Esophagus muscularis mucosa (tissue), 4 donors: ENCODE measurements at regions not wholly inside any gene's neighbourhood (a gene's known extent, or its start where the extent isn't known, plus 50 kb on each side); places are given as distances from the start of the nearest gene placed in this dataset.

Experiments
- DNase-seq: peaks from one replicate; pipeline ENCODE4 v3.0.0-alpha.2; 2017; ENCODE audit errors: extremely low spot score
- H3K27ac ChIP-seq, 4 donors: fragments of 200-600 bp; sonication (generic); replicated peaks in 1 of 4; 1 replicate in 3 of 4; 2 replicates in 1 of 4; pipeline ENCODE4 v1.5.1; 2016 to 2019; ENCODE audit warnings: mild to moderate bottlenecking in 1 of 4
- H3K27me3 ChIP-seq, 4 donors: fragments of 200-600 bp; sonication (generic); one replicate each; pipeline versions ENCODE4 v1.5.1 to v1.6.0; 2016 to 2019
- H3K36me3 ChIP-seq, 4 donors: fragments of 200-600 bp; sonication (generic); one replicate each; pipeline ENCODE4 v1.5.1; 2016 to 2019
- H3K4me1 ChIP-seq, 4 donors: fragments of 200-600 bp; sonication (generic); one replicate each; pipeline ENCODE4 v1.5.1; 2016 to 2019
- H3K4me3 ChIP-seq, 4 donors: fragments of 200-600 bp; sonication (generic); 1 replicate in 2 of 4; 2 replicates in 2 of 4; pipeline ENCODE4 v1.5.1; 2016 to 2019; ENCODE audit warnings: mild to moderate bottlenecking in 4 of 4, moderate library complexity in 1 of 4
- H3K9me3 ChIP-seq, 4 donors: fragments of 200-600 bp; sonication (generic); 1 replicate in 3 of 4; 2 replicates in 1 of 4; pipeline ENCODE4 v1.5.1; 2016 to 2019
- CTCF ChIP-seq, 3 experiments: fragments of 200-600 bp in 2 of 3; fragments of 450-650 bp in 1 of 3; sonication (generic) in 2 of 3; IDR thresholded peaks; one replicate each; pipeline ENCODE4 v1.5.1; 2017 to 2019; ENCODE audit warnings: antibody characterized with exemption in 3 of 3, mild to moderate bottlenecking in 2 of 3, moderate library complexity in 1 of 3
- EP300 ChIP-seq: sonication (generic); formaldehyde crosslinking; IDR thresholded peaks from one replicate; pipeline ENCODE4 v1.6.1; 2017; ENCODE audit warnings: antibody characterized with exemption
- POLR2A ChIP-seq: fragments of 450-650 bp; IDR thresholded peaks from one replicate; pipeline ENCODE4 v1.6.1; 2017; ENCODE audit warnings: antibody characterized with exemption, moderate library complexity, mild to moderate bottlenecking, low read depth
- POLR2AphosphoS5 ChIP-seq, 2 donors: sonication (generic); formaldehyde crosslinking; IDR thresholded peaks; one replicate each; pipeline ENCODE4 v1.6.1; 2017; ENCODE audit warnings: antibody characterized with exemption in 2 of 2
- WGBS: methylation state at CpG from one replicate; pipeline ENCODE4 v1.1.5; 2018; 5-methylcytosine and 5-hydroxymethylcytosine counted together
- intact Hi-C: fragments of 100-400 bp; cut with DNase I; formaldehyde crosslinking; loops from one replicate; pipeline ENCODE4 v1.15.1; 2023

GRCh38 chr5:101894985-101895384, 401.1 kb downstream of the SLCO4C1 start:
- H3K36me3 ChIP-seq = no peaks in the 10 kb centered on the region
- 94% methylated on average over 1 of the region's 1 CpG for WGBS
- no peaks in the 10 kb centered on the region for H3K27me3 ChIP-seq
- H3K4me3 ChIP-seq = no peak overlapping the region
- no peak overlapping the region for H3K27ac ChIP-seq
- H3K4me1 ChIP-seq = peaks cover 0 to 17% (median 9%) of the 10 kb centered on the region in 4 donors
- H3K9me3 ChIP-seq = no peaks in the 10 kb centered on the region
- intact Hi-C loops = no loop called here
- no peak for DNase-seq
- TF ChIP-seq POLR2A = no peak

GRCh38 chr5:101878190-101878589, 417.9 kb downstream of the SLCO4C1 start:
- Histone ChIP-seq H3K4me3 (no peak overlapping the region), H3K4me1 (peaks cover 0 to 7% (median 0%) of the 10 kb centered on the region in 4 donors), H3K36me3 (no peaks in the 10 kb centered on the region), H3K9me3 (no peaks in the 10 kb centered on the region), H3K27me3 (no peaks in the 10 kb centered on the region), H3K27ac (no peak overlapping the region)
- intact Hi-C loops = no loop called here
- 54% methylated on average over 2 of the region's 2 CpGs for WGBS
- no peak for DNase-seq
- TF ChIP-seq POLR2A = no peak
- no peak for TF ChIP-seq CTCF (IDR thresholded peaks at IDR 0.05)

- Histone ChIP-seq H3K27me3 (no peaks in the 10 kb centered on the region), H3K36me3 (no peaks in the 10 kb centered on the region), H3K4me1 (peaks cover 0 to 7% (median 0%) of the 10 kb centered on the region in 4 donors), H3K9me3 (no peaks in the 10 kb centered on the region), H3K4me3 (no peak overlapping the region), H3K27ac (no peak overlapping the region)
- intact Hi-C loops = no loop called here
- 39% methylated on average over 1 of the region's 1 CpG for WGBS
- DNase-seq = no peak
- TF ChIP-seq POLR2AphosphoS5 (IDR thresholded peaks at IDR 0.05) (no peak), EP300 (no peak), POLR2A (no peak), CTCF (IDR thresholded peaks at IDR 0.05) (no peak)
These were observed 418.6 kb downstream of the SLCO4C1 start for GRCh38 chr5:101877451-101877850.

- WGBS = 89% methylated on average over 1 of the region's 1 CpG
- no peaks in the 10 kb centered on the region for H3K4me1 ChIP-seq
- no peaks in the 10 kb centered on the region for H3K9me3 ChIP-seq
- TF ChIP-seq POLR2A = no peak
- no peak for TF ChIP-seq CTCF (IDR thresholded peaks at IDR 0.05)
- no peak for TF ChIP-seq POLR2AphosphoS5 (IDR thresholded peaks at IDR 0.05)
- no peak for TF ChIP-seq EP300
- no peak overlapping the region for H3K4me3 ChIP-seq
- intact Hi-C loops = no loop called here
- no peak for DNase-seq
- H3K27ac ChIP-seq = no peak overlapping the region
- no peaks in the 10 kb centered on the region for H3K36me3 ChIP-seq
- H3K27me3 ChIP-seq = no peaks in the 10 kb centered on the region
These were observed 429.6 kb downstream of the SLCO4C1 start for GRCh38 chr5:101866473-101866872.

- DNase-seq = no peak
- Histone ChIP-seq H3K27ac (no peak overlapping the region), H3K36me3 (no peaks in the 10 kb centered on the region), H3K4me1 (no peaks in the 10 kb centered on the region), H3K27me3 (no peaks in the 10 kb centered on the region), H3K4me3 (no peak overlapping the region), H3K9me3 (no peaks in the 10 kb centered on the region)
- TF ChIP-seq CTCF (IDR thresholded peaks at IDR 0.05) (no peak), POLR2A (no peak), EP300 (no peak), POLR2AphosphoS5 (IDR thresholded peaks at IDR 0.05) (no peak)
- 88% methylated on average over 6 of the region's 6 CpGs for WGBS
- intact Hi-C loops = no loop called here
These were observed 435.5 kb downstream of the SLCO4C1 start for GRCh38 chr5:101860563-101860962.
